K562 (cell line): ENCODE measurements at regions not wholly inside any gene's neighbourhood (a gene's known extent, or its start where the extent isn't known, plus 50 kb on each side); places are given as distances from the start of the nearest gene placed in this dataset.

Experiments
- ATAC-seq: fragments of 200-7000 bp; cut with Tn5 transposase; 3 replicates; pipeline ENCODE4 v1.9.1; 2020; ENCODE audit warnings: moderate library complexity
- BruUV-seq: library from RNA; stranded (reverse); fragments of 400-500 nt; replicated peaks from 2 replicates; lab custom pipeline; 2021; lab: Mats Ljungman, UMichigan
- CTCF ChIA-PET: fragments of 300-600 bp; formaldehyde crosslinking; extraction: SDS; loops from one replicate; lab custom pipeline; 2021; ENCODE audit warnings: low intra/inter-chr PET ratio; lab: Yijun Ruan, JAX
- POLR2A ChIA-PET: fragments of 300-600, 350-650 bp; sonication (Branson Sonifier 250); formaldehyde crosslinking; extraction: SDS; loops from one replicate; lab custom pipeline; 2021; ENCODE audit warnings: antibody characterized with exemption, inconsistent platforms; lab: Yijun Ruan, JAX
- DNase-seq, 4 experiments: peaks; one replicate each; pipeline versions ENCODE4 v3.0.0 to v3.0.0-alpha.2; 2011 to 2018; ENCODE audit warnings: low spot score in 3 of 4, mixed read lengths in 3 of 4; ENCODE audit errors: extremely low read depth in 1 of 4
- FAIRE-seq: peaks from 2 replicates; lab custom pipeline; 2011; peaks lifted over from hg19 to GRCh38; lab: Jason Lieb, UNC
- H2AFZ ChIP-seq: 2 replicates; pipeline ENCODE4 v1.6.0; 2011; ENCODE audit warnings: low read depth, low read length, control low read depth, inconsistent platforms
- H3K27ac ChIP-seq: fragments of 200-600 bp; 3 replicates; pipeline ENCODE4 v1.8.0; 2011; ENCODE audit warnings: low read depth, mild to moderate bottlenecking, control low read depth, inconsistent platforms, low read length, moderate library complexity, mixed read lengths; ENCODE audit errors: extremely low read depth
- H3K27me3 ChIP-seq, 2 experiments: fragments of 300-600 bp in 1 of 2; 2 replicates in 1 of 2; 3 replicates in 1 of 2; pipeline versions ENCODE4 v1.6.0 to v1.8.0; 2011; ENCODE audit warnings: inconsistent platforms in 2 of 2, low read length in 2 of 2, mild to moderate bottlenecking in 1 of 2, mixed read lengths in 1 of 2, moderate library complexity in 1 of 2; ENCODE audit not compliant: control insufficient read depth in 2 of 2, insufficient read depth in 2 of 2
- H3K36me3 ChIP-seq: fragments of 300-600 bp; 3 replicates; pipeline ENCODE4 v1.8.0; 2011; ENCODE audit warnings: mild to moderate bottlenecking, low read length, inconsistent platforms; ENCODE audit not compliant: control insufficient read depth, insufficient read depth
- H3K4me1 ChIP-seq, 2 experiments: fragments of 200-600 bp in 1 of 2; replicated peaks in 1 of 2; 2 replicates in 1 of 2; 3 replicates in 1 of 2; pipeline versions ENCODE4 v1.5.1 to v1.8.0; 2011; ENCODE audit warnings: inconsistent platforms in 2 of 2, low read length in 2 of 2, mild to moderate bottlenecking in 1 of 2, mixed read lengths in 1 of 2, moderate library complexity in 1 of 2; ENCODE audit not compliant: control insufficient read depth in 2 of 2, insufficient read depth in 2 of 2
- H3K4me2 ChIP-seq: 2 replicates; pipeline ENCODE4 v1.6.1; 2011; ENCODE audit warnings: low read length, control low read depth, inconsistent platforms, mixed read lengths; ENCODE audit not compliant: insufficient read depth
- H3K4me3 ChIP-seq: fragments of 200-600 bp; sonication (generic), shearing (Covaris generic); 2 replicates; pipeline ENCODE4 v1.5.1; 2016; ENCODE audit warnings: control low read depth, inconsistent platforms
- H3K79me2 ChIP-seq: fragments of 200-600 bp; 3 replicates; pipeline ENCODE4 v1.8.0; 2011; ENCODE audit warnings: low read length, inconsistent platforms; ENCODE audit not compliant: control insufficient read depth, insufficient read depth
- H3K9ac ChIP-seq, 2 experiments: 2 replicates each; pipeline versions ENCODE4 v1.6.0 to v1.6.1; 2011; ENCODE audit warnings: low read depth in 2 of 2, low read length in 2 of 2, control low read depth in 1 of 2, inconsistent platforms in 1 of 2, mild to moderate bottlenecking in 1 of 2, mixed read lengths in 1 of 2; ENCODE audit not compliant: insufficient read depth in 1 of 2
- H3K9me1 ChIP-seq: one replicate; pipeline ENCODE4 v1.6.0; 2011; ENCODE audit warnings: inconsistent platforms, mild to moderate bottlenecking, low read length, moderate library complexity; ENCODE audit not compliant: control insufficient read depth, insufficient read depth
- H3K9me3 ChIP-seq: replicated peaks from 2 replicates; pipeline ENCODE4 v1.5.1; 2011; ENCODE audit warnings: low read depth, low read length, inconsistent platforms; ENCODE audit not compliant: control insufficient read depth, insufficient read depth
- H4K20me1 ChIP-seq: replicated peaks from 2 replicates; pipeline ENCODE4 v1.6.1; 2011; ENCODE audit warnings: low read length, inconsistent platforms, mixed read lengths; ENCODE audit not compliant: control insufficient read depth, insufficient read depth
- FIP1L1 ChIP-seq: fragments of 200-400 bp; formaldehyde crosslinking; IDR thresholded peaks from 2 replicates; pipeline ENCODE4 v1.6.1; 2018; ENCODE audit warnings: mild to moderate bottlenecking, low read depth, low read length; ENCODE audit not compliant: poor library complexity, severe bottlenecking
- ZBTB8A ChIP-seq: fragments of 450-650 bp; IDR thresholded peaks from 2 replicates; pipeline ENCODE4 v1.6.1; 2018; ENCODE audit warnings: mild to moderate bottlenecking, moderate library complexity; ENCODE audit not compliant: partially characterized antibody
- ZNF282 ChIP-seq: sonication (generic); formaldehyde crosslinking; IDR thresholded peaks from 2 replicates; pipeline ENCODE4 v1.8.1; 2023; ENCODE audit warnings: missing genetic modification reagents
- WGBS: fragments of 100-300 bp; shearing (Covaris generic); methylation state at CpG from one replicate; pipeline ENCODE4 v1.1.6; 2016; ENCODE audit warnings: low coverage, mixed read lengths; ENCODE audit not compliant: insufficient coverage; ENCODE audit errors: missing lambda C conversion rate; 5-methylcytosine and 5-hydroxymethylcytosine counted together
- in situ Hi-C: fragments of 300-500 bp; cut with MboI; formaldehyde crosslinking; loops from 4 replicates; pipeline ENCODE4 v1.15.0; 2018; ENCODE audit warnings: inconsistent platforms, mixed read lengths
- intact Hi-C: fragments of 100-400 bp; cut with micrococcal nuclease; formaldehyde crosslinking; loops from 2 replicates; pipeline ENCODE4 v1.14.2; 2022
- TF ChIP-seq, protein P1 (sequence below): fragments of 250-450 bp; sonication (Bioruptor Pico); IDR thresholded peaks from 2 replicates; pipeline ENCODE4 v1.5.0; 2021; ENCODE audit warnings: mild to moderate bottlenecking, moderate library complexity
- TF ChIP-seq, protein P2 (sequence below): fragments of 250-450 bp; sonication (Bioruptor Pico); IDR thresholded peaks from 2 replicates; pipeline ENCODE4 v1.4.0; 2020
- TF ChIP-seq, protein P3 (sequence below): fragments of 450-650 bp; IDR thresholded peaks from 2 replicates; pipeline ENCODE4 v1.7.1; 2018; ENCODE audit warnings: mild to moderate bottlenecking, low read depth; ENCODE audit not compliant: partially characterized antibody
- TF ChIP-seq, protein P4 (sequence below): IDR thresholded peaks from 2 replicates; pipeline ENCODE4 v1.6.1; 2011; ENCODE audit warnings: borderline replicate concordance, low read depth, mild to moderate bottlenecking, moderate library complexity, low read length; ENCODE audit not compliant: insufficient read depth, poor library complexity, severe bottlenecking

DNA sequence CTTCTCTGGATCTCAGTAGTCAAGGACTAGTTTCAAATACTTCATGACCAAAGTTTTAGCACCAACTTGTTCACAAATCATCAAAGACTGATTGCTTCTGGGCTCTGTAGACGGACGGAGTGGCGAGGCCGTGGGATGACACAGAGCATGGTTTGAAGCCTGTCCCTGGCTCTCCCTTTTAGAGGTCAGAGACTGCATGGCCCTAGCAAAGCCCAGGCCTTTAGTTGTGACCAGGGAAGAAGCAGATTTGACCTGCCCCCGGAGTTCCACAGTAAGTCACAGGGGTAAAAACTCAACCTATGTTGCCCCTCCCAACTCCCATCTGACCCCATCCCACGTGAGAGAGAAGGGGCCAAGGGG lies 90.4 kb downstream of the SYNE3 start:
- CTCF ChIA-PET, result no interaction called here
- 60% methylated on average over 5 of the region's 6 CpGs for WGBS
- H2AFZ ChIP-seq, result no peak overlapping the region
- no peak overlapping the region for H3K27ac ChIP-seq
- no peaks in the 10 kb centered on the region for H4K20me1 ChIP-seq
- intact Hi-C loops, result no loop called here
- FAIRE-seq (no peak), DNase-seq (no peak), ATAC-seq (no peak)
- H3K4me2 ChIP-seq, result no peak overlapping the region
- no peaks in the 10 kb centered on the region for H3K36me3 ChIP-seq
- no peak overlapping the region for H3K9ac ChIP-seq
- H3K9me3 ChIP-seq, result no peaks in the 10 kb centered on the region
- no peaks in the 10 kb centered on the region for H3K79me2 ChIP-seq
- no TSS peak for BruUV-seq
- in situ Hi-C loops, result no loop called here
- no peaks in the 10 kb centered on the region for H3K9me1 ChIP-seq
- peaks cover 0 to 4% of the 10 kb centered on the region in 2 experiments; a peak in 1 of 5 replicates for H3K27me3 ChIP-seq
- POLR2A ChIA-PET, result no interaction called here
- no peak overlapping the region for H3K4me3 ChIP-seq
- H3K4me1 ChIP-seq, result no peaks in the 10 kb centered on the region; a peak in 1 of 5 replicates
- TF ChIP-seq ZBTB8A, result no peak
- TF ChIP-seq, protein P1, sequence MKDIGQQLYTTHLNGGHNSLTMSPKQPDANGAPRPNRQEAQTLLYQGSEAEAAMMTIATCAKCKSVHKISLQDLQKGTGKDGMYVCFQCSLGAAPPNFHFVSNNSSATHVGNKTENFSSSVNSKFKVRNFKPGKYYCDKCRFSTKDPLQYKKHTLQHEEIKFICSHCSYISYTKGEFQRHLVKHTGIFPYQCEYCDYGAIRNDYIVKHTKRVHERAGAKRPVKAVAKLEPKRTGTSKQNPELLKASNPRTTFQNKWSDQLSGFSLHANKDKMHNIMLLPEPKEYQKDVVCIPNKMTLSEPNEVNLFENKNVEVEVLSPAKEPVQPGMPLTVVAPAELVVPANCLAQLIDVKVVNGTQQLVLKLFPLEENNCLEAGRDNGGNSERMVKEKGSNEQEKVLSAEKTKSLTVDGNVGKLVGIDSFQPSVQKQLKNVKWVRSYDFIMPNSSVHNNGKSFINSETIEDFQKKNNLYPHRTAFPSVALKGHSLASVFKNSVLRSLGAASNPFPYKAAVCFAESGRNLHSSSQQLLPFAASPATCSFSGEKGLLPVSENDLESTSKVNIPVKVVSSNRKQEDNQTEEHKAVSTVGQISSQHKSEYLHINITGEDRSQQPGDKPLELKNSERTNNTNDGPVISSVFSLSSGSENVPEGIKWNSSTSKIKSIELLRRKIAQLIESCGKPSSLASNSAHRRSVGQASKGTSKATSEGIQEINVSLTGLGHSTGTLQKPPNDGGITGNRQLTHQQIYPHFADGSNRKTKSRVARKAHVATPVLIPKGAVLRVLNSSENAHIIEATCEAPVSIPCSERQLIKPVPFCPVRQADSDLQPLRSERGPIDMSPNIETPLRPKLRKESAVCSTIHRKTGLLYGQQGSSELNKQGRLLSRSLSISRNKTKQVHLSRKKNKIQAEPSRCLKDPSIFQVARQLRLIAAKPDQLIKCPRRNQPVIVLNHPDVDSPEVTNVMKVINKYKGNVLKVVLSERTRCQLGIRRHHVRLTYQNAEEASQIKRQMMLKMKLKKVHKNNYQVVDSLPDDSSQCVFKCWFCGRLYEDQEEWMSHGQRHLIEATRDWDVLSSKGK, result no peak
- no peak for TF ChIP-seq ZNF282 (CRISPR knock-in tag)
- TF ChIP-seq, protein P2, sequence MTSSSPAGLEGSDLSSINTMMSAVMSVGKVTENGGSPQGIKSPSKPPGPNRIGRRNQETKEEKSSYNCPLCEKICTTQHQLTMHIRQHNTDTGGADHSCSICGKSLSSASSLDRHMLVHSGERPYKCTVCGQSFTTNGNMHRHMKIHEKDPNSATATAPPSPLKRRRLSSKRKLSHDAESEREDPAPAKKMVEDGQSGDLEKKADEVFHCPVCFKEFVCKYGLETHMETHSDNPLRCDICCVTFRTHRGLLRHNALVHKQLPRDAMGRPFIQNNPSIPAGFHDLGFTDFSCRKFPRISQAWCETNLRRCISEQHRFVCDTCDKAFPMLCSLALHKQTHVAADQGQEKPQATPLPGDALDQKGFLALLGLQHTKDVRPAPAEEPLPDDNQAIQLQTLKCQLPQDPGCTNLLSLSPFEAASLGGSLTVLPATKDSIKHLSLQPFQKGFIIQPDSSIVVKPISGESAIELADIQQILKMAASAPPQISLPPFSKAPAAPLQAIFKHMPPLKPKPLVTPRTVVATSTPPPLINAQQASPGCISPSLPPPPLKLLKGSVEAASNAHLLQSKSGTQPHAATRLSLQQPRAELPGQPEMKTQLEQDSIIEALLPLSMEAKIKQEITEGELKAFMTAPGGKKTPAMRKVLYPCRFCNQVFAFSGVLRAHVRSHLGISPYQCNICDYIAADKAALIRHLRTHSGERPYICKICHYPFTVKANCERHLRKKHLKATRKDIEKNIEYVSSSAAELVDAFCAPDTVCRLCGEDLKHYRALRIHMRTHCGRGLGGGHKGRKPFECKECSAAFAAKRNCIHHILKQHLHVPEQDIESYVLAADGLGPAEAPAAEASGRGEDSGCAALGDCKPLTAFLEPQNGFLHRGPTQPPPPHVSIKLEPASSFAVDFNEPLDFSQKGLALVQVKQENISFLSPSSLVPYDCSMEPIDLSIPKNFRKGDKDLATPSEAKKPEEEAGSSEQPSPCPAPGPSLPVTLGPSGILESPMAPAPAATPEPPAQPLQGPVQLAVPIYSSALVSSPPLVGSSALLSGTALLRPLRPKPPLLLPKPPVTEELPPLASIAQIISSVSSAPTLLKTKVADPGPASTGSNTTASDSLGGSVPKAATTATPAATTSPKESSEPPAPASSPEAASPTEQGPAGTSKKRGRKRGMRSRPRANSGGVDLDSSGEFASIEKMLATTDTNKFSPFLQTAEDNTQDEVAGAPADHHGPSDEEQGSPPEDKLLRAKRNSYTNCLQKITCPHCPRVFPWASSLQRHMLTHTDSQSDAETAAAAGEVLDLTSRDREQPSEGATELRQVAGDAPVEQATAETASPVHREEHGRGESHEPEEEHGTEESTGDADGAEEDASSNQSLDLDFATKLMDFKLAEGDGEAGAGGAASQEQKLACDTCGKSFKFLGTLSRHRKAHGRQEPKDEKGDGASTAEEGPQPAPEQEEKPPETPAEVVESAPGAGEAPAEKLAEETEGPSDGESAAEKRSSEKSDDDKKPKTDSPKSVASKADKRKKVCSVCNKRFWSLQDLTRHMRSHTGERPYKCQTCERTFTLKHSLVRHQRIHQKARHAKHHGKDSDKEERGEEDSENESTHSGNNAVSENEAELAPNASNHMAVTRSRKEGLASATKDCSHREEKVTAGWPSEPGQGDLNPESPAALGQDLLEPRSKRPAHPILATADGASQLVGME (CRISPR knock-in tag), result no peak
- TF ChIP-seq FIP1L1, result no peak
- TF ChIP-seq, protein P3, sequence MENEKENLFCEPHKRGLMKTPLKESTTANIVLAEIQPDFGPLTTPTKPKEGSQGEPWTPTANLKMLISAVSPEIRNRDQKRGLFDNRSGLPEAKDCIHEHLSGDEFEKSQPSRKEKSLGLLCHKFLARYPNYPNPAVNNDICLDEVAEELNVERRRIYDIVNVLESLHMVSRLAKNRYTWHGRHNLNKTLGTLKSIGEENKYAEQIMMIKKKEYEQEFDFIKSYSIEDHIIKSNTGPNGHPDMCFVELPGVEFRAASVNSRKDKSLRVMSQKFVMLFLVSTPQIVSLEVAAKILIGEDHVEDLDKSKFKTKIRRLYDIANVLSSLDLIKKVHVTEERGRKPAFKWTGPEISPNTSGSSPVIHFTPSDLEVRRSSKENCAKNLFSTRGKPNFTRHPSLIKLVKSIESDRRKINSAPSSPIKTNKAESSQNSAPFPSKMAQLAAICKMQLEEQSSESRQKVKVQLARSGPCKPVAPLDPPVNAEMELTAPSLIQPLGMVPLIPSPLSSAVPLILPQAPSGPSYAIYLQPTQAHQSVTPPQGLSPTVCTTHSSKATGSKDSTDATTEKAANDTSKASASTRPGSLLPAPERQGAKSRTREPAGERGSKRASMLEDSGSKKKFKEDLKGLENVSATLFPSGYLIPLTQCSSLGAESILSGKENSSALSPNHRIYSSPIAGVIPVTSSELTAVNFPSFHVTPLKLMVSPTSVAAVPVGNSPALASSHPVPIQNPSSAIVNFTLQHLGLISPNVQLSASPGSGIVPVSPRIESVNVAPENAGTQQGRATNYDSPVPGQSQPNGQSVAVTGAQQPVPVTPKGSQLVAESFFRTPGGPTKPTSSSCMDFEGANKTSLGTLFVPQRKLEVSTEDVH, result no peak
- TF ChIP-seq, protein P4, sequence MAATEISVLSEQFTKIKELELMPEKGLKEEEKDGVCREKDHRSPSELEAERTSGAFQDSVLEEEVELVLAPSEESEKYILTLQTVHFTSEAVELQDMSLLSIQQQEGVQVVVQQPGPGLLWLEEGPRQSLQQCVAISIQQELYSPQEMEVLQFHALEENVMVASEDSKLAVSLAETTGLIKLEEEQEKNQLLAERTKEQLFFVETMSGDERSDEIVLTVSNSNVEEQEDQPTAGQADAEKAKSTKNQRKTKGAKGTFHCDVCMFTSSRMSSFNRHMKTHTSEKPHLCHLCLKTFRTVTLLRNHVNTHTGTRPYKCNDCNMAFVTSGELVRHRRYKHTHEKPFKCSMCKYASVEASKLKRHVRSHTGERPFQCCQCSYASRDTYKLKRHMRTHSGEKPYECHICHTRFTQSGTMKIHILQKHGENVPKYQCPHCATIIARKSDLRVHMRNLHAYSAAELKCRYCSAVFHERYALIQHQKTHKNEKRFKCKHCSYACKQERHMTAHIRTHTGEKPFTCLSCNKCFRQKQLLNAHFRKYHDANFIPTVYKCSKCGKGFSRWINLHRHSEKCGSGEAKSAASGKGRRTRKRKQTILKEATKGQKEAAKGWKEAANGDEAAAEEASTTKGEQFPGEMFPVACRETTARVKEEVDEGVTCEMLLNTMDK, result no peak
